ENCODE measurements at regions not wholly inside any gene's neighbourhood (a gene's known extent, or its start where the extent isn't known, plus 50 kb on each side); places are given as distances from the start of the nearest gene placed in this dataset.

- TF ChIP-seq CTCF (IDR thresholded peaks at IDR 0.05): no peak
- TF ChIP-seq POLR2A (IDR thresholded peaks at IDR 0.05): no peak
These were observed 164.5 kb downstream of the IZUMO3 start for GRCh38 chr9:24381205-24381604.
